PC-3 (cell line): ENCODE measurements at regions not wholly inside any gene's neighbourhood (a gene's known extent, or its start where the extent isn't known, plus 50 kb on each side); places are given as distances from the start of the nearest gene placed in this dataset.
A peak's percentile ranks its signal among the peaks of the same experiment; 100 is the strongest.
"Not testable (repeated sequence)": the region's sequence is repeated elsewhere in the genome, so short reads cannot be mapped to it uniquely, and the experiment has no call there.

Experiments used
- ATAC-seq: fragments of 200-7000 bp; cut with Tn5 transposase; 2 replicates; pipeline ENCODE4 v1.9.1; 2020; ENCODE audit warnings: mild to moderate bottlenecking, moderate library complexity
- BruUV-seq: library from RNA; stranded (reverse); fragments of 400-500 nt; replicated peaks from 2 replicates; lab custom pipeline; 2021; lab: Mats Ljungman, UMichigan
- CTCF ChIA-PET: fragments of 300-600 bp; sonication (Branson Sonifier 250); formaldehyde crosslinking; loops from one replicate; lab custom pipeline; 2022; ENCODE audit warnings: antibody characterized with exemption; lab: Charles Lee
- POLR2A ChIA-PET: fragments of 300-600 bp; sonication (Branson Sonifier 250); formaldehyde crosslinking; loops from one replicate; lab custom pipeline; 2022; ENCODE audit warnings: antibody characterized with exemption; ENCODE audit not compliant: unreplicated experiment; lab: Charles Lee
- DNase-seq: peaks from one replicate; pipeline ENCODE4 v3.0.0-alpha.2; 2015
- H2AFZ ChIP-seq: fragments of 300-600 bp; sonication (generic); 2 replicates; pipeline ENCODE4 v1.6.0; 2016; ENCODE audit warnings: antibody characterized with exemption, low read length
- H3F3A ChIP-seq: fragments of 300-600 bp; sonication (generic); one replicate; pipeline ENCODE4 v1.6.0; 2017; ENCODE audit warnings: antibody characterized with exemption, low read length, control low read depth, mild to moderate bottlenecking; ENCODE audit not compliant: unreplicated experiment
- H3K27ac ChIP-seq: fragments of 300-600 bp; sonication (generic); 2 replicates; pipeline ENCODE4 v1.5.1; 2016; ENCODE audit warnings: mild to moderate bottlenecking, low read length
- H3K27me3 ChIP-seq: fragments of 300-600 bp; sonication (generic); 2 replicates; pipeline ENCODE4 v1.6.1; 2016; ENCODE audit warnings: low read length, mixed read lengths
- H3K36me3 ChIP-seq: fragments of 300-600 bp; sonication (generic); 2 replicates; pipeline ENCODE4 v1.6.1; 2016; ENCODE audit warnings: low read depth, mixed run types, low read length, mixed read lengths
- H3K4me1 ChIP-seq: fragments of 300-600 bp; sonication (generic); 2 replicates; pipeline ENCODE4 v1.5.1; 2016; ENCODE audit warnings: low read length; ENCODE audit not compliant: insufficient read depth
- H3K4me2 ChIP-seq: fragments of 300-600 bp; sonication (generic); 2 replicates; pipeline ENCODE4 v1.6.0; 2016; ENCODE audit warnings: low read length
- H3K4me3 ChIP-seq: fragments of 300-600 bp; sonication (generic); 2 replicates; pipeline ENCODE4 v1.5.1; 2016; ENCODE audit warnings: mild to moderate bottlenecking, low read length, mixed read lengths
- H3K79me2 ChIP-seq: fragments of 300-600 bp; sonication (generic); 2 replicates; pipeline ENCODE4 v1.6.1; 2017; ENCODE audit warnings: low read length, mixed read lengths
- H3K9ac ChIP-seq: fragments of 300-600 bp; sonication (generic); 2 replicates; pipeline ENCODE4 v1.6.0; 2016; ENCODE audit warnings: mild to moderate bottlenecking, low read length
- H3K9me2 ChIP-seq: fragments of 300-600 bp; sonication (generic); replicated peaks from 2 replicates; pipeline ENCODE4 v1.6.1; 2016; ENCODE audit warnings: mixed run types, low read length, mixed read lengths
- H3K9me3 ChIP-seq: fragments of 300-600 bp; sonication (generic); 2 replicates; pipeline ENCODE4 v1.6.1; 2016; ENCODE audit warnings: low read length, mixed read lengths
- H4K20me1 ChIP-seq: fragments of 300-600 bp; sonication (generic); 2 replicates; pipeline ENCODE4 v1.6.1; 2016; ENCODE audit warnings: low read length, mixed read lengths
- EZH2 ChIP-seq: fragments of 300-600 bp; sonication (generic); IDR thresholded peaks from one replicate; pipeline ENCODE4 v1.6.1; 2017; ENCODE audit warnings: antibody characterized with exemption, mild to moderate bottlenecking, low read length; ENCODE audit not compliant: unreplicated experiment
- EZH2phosphoT487 ChIP-seq: fragments of 300-600 bp; sonication (generic); IDR thresholded peaks from 2 replicates; pipeline ENCODE4 v1.6.1; 2018; ENCODE audit warnings: mild to moderate bottlenecking, antibody characterized with exemption, low read length, borderline replicate concordance
- intact Hi-C: fragments of 100-400 bp; cut with micrococcal nuclease; formaldehyde crosslinking; loops from 2 replicates; pipeline ENCODE4 v1.9.0; 2023
- TF ChIP-seq, protein P1 (sequence below): fragments of 300-600 bp; sonication (generic); conservative IDR thresholded peaks from 2 replicates; pipeline ENCODE4 v1.5.1; 2017; ENCODE audit warnings: antibody characterized with exemption, low read depth, mild to moderate bottlenecking, low read length

- intact Hi-C loops = no loop called here
- no peak overlapping the region for H3K4me2 ChIP-seq
- ChIA-PET POLR2A (no interaction called here), CTCF (no interaction called here)
- H3F3A ChIP-seq = no peaks in the 10 kb centered on the region
- TF ChIP-seq EZH2 (no peak), EZH2phosphoT487 (no peak)
- TF ChIP-seq, protein P1, sequence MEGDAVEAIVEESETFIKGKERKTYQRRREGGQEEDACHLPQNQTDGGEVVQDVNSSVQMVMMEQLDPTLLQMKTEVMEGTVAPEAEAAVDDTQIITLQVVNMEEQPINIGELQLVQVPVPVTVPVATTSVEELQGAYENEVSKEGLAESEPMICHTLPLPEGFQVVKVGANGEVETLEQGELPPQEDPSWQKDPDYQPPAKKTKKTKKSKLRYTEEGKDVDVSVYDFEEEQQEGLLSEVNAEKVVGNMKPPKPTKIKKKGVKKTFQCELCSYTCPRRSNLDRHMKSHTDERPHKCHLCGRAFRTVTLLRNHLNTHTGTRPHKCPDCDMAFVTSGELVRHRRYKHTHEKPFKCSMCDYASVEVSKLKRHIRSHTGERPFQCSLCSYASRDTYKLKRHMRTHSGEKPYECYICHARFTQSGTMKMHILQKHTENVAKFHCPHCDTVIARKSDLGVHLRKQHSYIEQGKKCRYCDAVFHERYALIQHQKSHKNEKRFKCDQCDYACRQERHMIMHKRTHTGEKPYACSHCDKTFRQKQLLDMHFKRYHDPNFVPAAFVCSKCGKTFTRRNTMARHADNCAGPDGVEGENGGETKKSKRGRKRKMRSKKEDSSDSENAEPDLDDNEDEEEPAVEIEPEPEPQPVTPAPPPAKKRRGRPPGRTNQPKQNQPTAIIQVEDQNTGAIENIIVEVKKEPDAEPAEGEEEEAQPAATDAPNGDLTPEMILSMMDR = no peak
- H3K4me3 ChIP-seq = no peak overlapping the region
- no peaks in the 10 kb centered on the region for H3K27me3 ChIP-seq
- H3K9me3 ChIP-seq = no peaks in the 10 kb centered on the region
- DNase-seq (no peak), ATAC-seq (no peak)
- no peaks in the 10 kb centered on the region for H3K9me2 ChIP-seq
- no peaks in the 10 kb centered on the region for H3K36me3 ChIP-seq
- H2AFZ ChIP-seq = no peak overlapping the region
- 0 out of 2 replicates have a peak, but pooled peaks cover under 1% of the 10 kb centered on the region for H3K4me1 ChIP-seq
- no peak overlapping the region for H3K27ac ChIP-seq
- H4K20me1 ChIP-seq = no peaks in the 10 kb centered on the region
- H3K9ac ChIP-seq = no peak overlapping the region
- BruUV-seq = no TSS peak
- no peaks in the 10 kb centered on the region for H3K79me2 ChIP-seq
These were observed 279.8 kb downstream of the ARPP21 start for GRCh38 chr3:35919160-35919559.

- Histone ChIP-seq H3K9ac (no peak overlapping the region), H3K4me3 (no peak overlapping the region), H3K27me3 (no peaks in the 10 kb centered on the region), H3K4me1 (0 out of 2 replicates have a peak, but pooled peaks cover 4% of the 10 kb centered on the region), H2AFZ (no peak overlapping the region), H3K4me2 (no peak overlapping the region), H3K79me2 (no peaks in the 10 kb centered on the region), H3K27ac (no peak overlapping the region), H4K20me1 (no peaks in the 10 kb centered on the region), H3K9me2 (no peaks in the 10 kb centered on the region), H3K9me3 (no peaks in the 10 kb centered on the region), H3F3A (no peaks in the 10 kb centered on the region), H3K36me3 (no peaks in the 10 kb centered on the region)
- no peak for ATAC-seq
- intact Hi-C loops = no loop called here
- ChIA-PET POLR2A (no interaction called here), CTCF (no interaction called here)
- DNase-seq = peak; percentile 14
- no TSS peak for BruUV-seq
- no peak for TF ChIP-seq EZH2
- TF ChIP-seq, protein P1 = peak; percentile 27; the same call in 1 of the 2 replicates
- TF ChIP-seq EZH2phosphoT487 = no peak
These were observed 282.4 kb downstream of the ARPP21 start for GRCh38 chr3:35921718-35922117.

DNA sequence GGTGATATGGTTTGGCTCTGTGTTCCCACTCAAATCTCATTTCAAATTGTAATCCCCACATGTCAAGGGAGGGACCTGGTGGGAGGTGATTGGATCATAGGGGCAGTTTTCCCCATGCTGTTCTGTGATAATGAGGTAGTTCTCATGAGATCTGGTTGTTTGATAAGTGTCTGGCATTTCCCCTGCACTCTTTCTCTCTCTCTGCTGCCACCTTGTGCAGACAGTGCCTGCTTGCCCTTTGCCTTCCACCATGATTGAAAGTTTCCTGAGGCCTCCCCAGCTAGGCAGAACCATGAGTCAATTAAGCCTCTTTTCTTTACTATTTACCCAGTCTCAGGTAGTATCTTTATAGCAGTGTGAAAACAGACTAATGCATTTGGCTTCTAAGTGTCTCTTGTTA is 284.7 kb downstream of the ARPP21 start:
- POLR2A ChIA-PET, intact Hi-C loops, H4K20me1 ChIP-seq, H3K79me2 ChIP-seq, H3K4me1 ChIP-seq, H3K9me3 ChIP-seq, H3K27me3 ChIP-seq, H3K4me2 ChIP-seq, H3K27ac ChIP-seq, H3K9ac ChIP-seq, H3K9me2 ChIP-seq, H3K36me3 ChIP-seq, H3F3A ChIP-seq, H2AFZ ChIP-seq, H3K4me3 ChIP-seq, BruUV-seq: not testable (repeated sequence)
- DNase-seq (peak; percentile 69), ATAC-seq (peak; percentile 92)
- TF ChIP-seq, protein P1 = peak; percentile 67
- CTCF ChIA-PET = interaction anchor here (0.7 kb wide), 1 partner anchor 231 kb away, joined by 3 read pairs; no protein-coding TSS in a partner anchor
